NCI-H2196 (cell line): ENCODE measurements at regions not wholly inside any gene's neighbourhood (a gene's known extent, or its start where the extent isn't known, plus 50 kb on each side); places are given as distances from the start of the nearest gene placed in this dataset.

ENCODE experiments used
- DNase-seq: peaks from one replicate; lab custom pipeline; 2025; ENCODE audit not compliant: unreplicated experiment; lab: John Stamatoyannopoulos, UW

GRCh38 chr2:11920993-11921583 is 174.7 kb downstream of the LPIN1 start:
- no peak for DNase-seq

GRCh38 chr2:11922294-11922693 is 175.9 kb downstream of the LPIN1 start:
- no peak for DNase-seq

GRCh38 chr2:11923935-11924334 is 177.5 kb downstream of the LPIN1 start:
- DNase-seq, result no peak

- no peak for DNase-seq
These were observed 179.0 kb downstream of the LPIN1 start for GRCh38 chr2:11925295-11926066.

- DNase-seq, result no peak
These were observed 183.9 kb downstream of the LPIN1 start for GRCh38 chr2:11930211-11930761.

GRCh38 chr2:11932048-11932512 is 185.6 kb downstream of the LPIN1 start:
- no peak for DNase-seq

- no peak for DNase-seq
These were observed 186.5 kb downstream of the LPIN1 start for GRCh38 chr2:11932962-11933361.

- DNase-seq, result no peak
These were observed 187.4 kb downstream of the LPIN1 start for GRCh38 chr2:11933854-11934253.

GRCh38 chr2:11936761-11937160 is 190.3 kb downstream of the LPIN1 start:
- no peak for DNase-seq

GRCh38 chr2:11938196-11938595 is 191.8 kb downstream of the LPIN1 start:
- no peak for DNase-seq

- DNase-seq, result no peak
These were observed 193.1 kb downstream of the LPIN1 start for GRCh38 chr2:11939523-11939922.

- DNase-seq, result no peak
These were observed 193.8 kb downstream of the LPIN1 start for GRCh38 chr2:11940121-11940743.

GRCh38 chr2:11940799-11941198 is 194.4 kb downstream of the LPIN1 start:
- DNase-seq, result no peak

GRCh38 chr2:11941201-11942177 is 195.1 kb downstream of the LPIN1 start:
- DNase-seq, result no peak

- DNase-seq, result no peak
These were observed 195.7 kb downstream of the LPIN1 start for GRCh38 chr2:11942178-11942569.

GRCh38 chr2:11944311-11944710 is 197.9 kb downstream of the LPIN1 start:
- DNase-seq, result no peak

- DNase-seq, result no peak
These were observed 199.0 kb downstream of the LPIN1 start for GRCh38 chr2:11945139-11946126.

GRCh38 chr2:11947956-11948355 is 201.5 kb downstream of the LPIN1 start:
- DNase-seq, result no peak

GRCh38 chr2:11949732-11950523 is 203.5 kb downstream of the LPIN1 start:
- DNase-seq, result no peak
